Sigmoid colon (tissue), 6 donors: ENCODE measurements at regions not wholly inside any gene's neighbourhood (a gene's known extent, or its start where the extent isn't known, plus 50 kb on each side); places are given as distances from the start of the nearest gene placed in this dataset.

Experiments
- DNase-seq: peaks from one replicate; pipeline ENCODE4 v3.0.0-alpha.2; 2019
- H3K27ac ChIP-seq, 4 donors: fragments of 200-600 bp; sonication (generic); one replicate each; pipeline ENCODE4 v1.5.1; 2016 to 2019; ENCODE audit warnings: mild to moderate bottlenecking in 1 of 4
- H3K27me3 ChIP-seq, 3 donors: fragments of 200-600 bp; sonication (generic); one replicate each; pipeline ENCODE4 v1.5.1; 2019; ENCODE audit warnings: mild to moderate bottlenecking in 1 of 3
- H3K36me3 ChIP-seq, 4 donors: fragments of 200-600 bp; sonication (generic); one replicate each; pipeline ENCODE4 v1.5.1; 2016 to 2019
- H3K4me1 ChIP-seq, 4 donors: fragments of 200-600 bp; sonication (generic); one replicate each; pipeline ENCODE4 v1.5.1; 2017 to 2019
- H3K4me3 ChIP-seq, 4 donors: fragments of 200-600 bp; sonication (generic); one replicate each; pipeline ENCODE4 v1.5.1; 2017 to 2019; ENCODE audit warnings: mild to moderate bottlenecking in 2 of 4, moderate library complexity in 1 of 4
- H3K9me3 ChIP-seq, 4 donors: fragments of 200-600 bp in 3 of 4; sonication (generic) in 3 of 4; one replicate each; pipeline versions ENCODE4 v1.5.1 to v1.6.1; 2013 to 2019
- CTCF ChIP-seq, 4 experiments: fragments of 450-650 bp in 3 of 4; fragments of 200-600 bp in 1 of 4; IDR thresholded peaks; one replicate each; pipeline ENCODE4 v1.5.1; 2016 to 2019; ENCODE audit warnings: antibody characterized with exemption in 4 of 4, mild to moderate bottlenecking in 3 of 4, moderate library complexity in 2 of 4
- EP300 ChIP-seq, 4 donors: sonication (generic); formaldehyde crosslinking; IDR thresholded peaks; one replicate each; pipeline ENCODE4 v1.6.1; 2017; ENCODE audit warnings: antibody characterized with exemption in 4 of 4
- POLR2A ChIP-seq, 2 donors: fragments of 450-650 bp; IDR thresholded peaks; one replicate each; pipeline ENCODE4 v1.6.1; 2016; ENCODE audit warnings: antibody characterized with exemption in 2 of 2, mild to moderate bottlenecking in 2 of 2, moderate library complexity in 2 of 2
- POLR2AphosphoS5 ChIP-seq, 4 donors: sonication (generic); formaldehyde crosslinking; IDR thresholded peaks; one replicate each; pipeline ENCODE4 v1.6.1; 2017; ENCODE audit warnings: antibody characterized with exemption in 4 of 4
- WGBS, 2 donors: extraction: QIAGEN DNeasy Blood & Tissue Kit; methylation state at CpG; one replicate each; pipeline ENCODE4 v1.1.7; 2013; 5-methylcytosine and 5-hydroxymethylcytosine counted together
- intact Hi-C: fragments of 100-400 bp; cut with DNase I; formaldehyde crosslinking; loops from one replicate; pipeline ENCODE4 v1.15.1; 2023
- donor health status: healthy with polysubstance abuse.
- donor health status: healthy.

- no peak for DNase-seq
- TF ChIP-seq EP300 (IDR thresholded peaks at IDR 0.05) = no peak
- TF ChIP-seq POLR2A (IDR thresholded peaks at IDR 0.05) = no peak
- no peaks in the 10 kb centered on the region for H3K4me1 ChIP-seq
- 91% methylated on average over 7 of the region's 7 CpGs for WGBS, 2 donors
- no peaks in the 10 kb centered on the region for H3K36me3 ChIP-seq
- peaks cover 0 to 2% (median 0%) of the 10 kb centered on the region in 4 donors for H3K9me3 ChIP-seq
- no peak overlapping the region for H3K4me3 ChIP-seq
- intact Hi-C loops = no loop called here
- H3K27ac ChIP-seq = no peak overlapping the region
- H3K27me3 ChIP-seq = peaks cover 0 to 5% (median 0%) of the 10 kb centered on the region in 3 donors
Observed at GRCh38 chr14:65257425-65257824, 155.1 kb upstream of the FUT8 start.

GRCh38 chr14:65258391-65258790 lies 154.1 kb upstream of the FUT8 start:
- DNase-seq = no peak
- H3K27me3 ChIP-seq = peaks cover 0 to 5% (median 0%) of the 10 kb centered on the region in 3 donors
- no peak overlapping the region for H3K27ac ChIP-seq
- no peak overlapping the region for H3K4me3 ChIP-seq
- H3K36me3 ChIP-seq = no peaks in the 10 kb centered on the region
- no peaks in the 10 kb centered on the region for H3K4me1 ChIP-seq
- WGBS, 2 donors = 80 to 82% methylated on average over 1 of the region's 1 CpG
- intact Hi-C loops = no loop called here
- TF ChIP-seq POLR2AphosphoS5 (IDR thresholded peaks at IDR 0.05) (no peak), CTCF (IDR thresholded peaks at IDR 0.05) (no peak), EP300 (IDR thresholded peaks at IDR 0.05) (no peak), POLR2A (IDR thresholded peaks at IDR 0.05) (no peak)
- peaks cover 0 to 2% (median 0%) of the 10 kb centered on the region in 4 donors for H3K9me3 ChIP-seq

- H3K36me3 ChIP-seq = no peaks in the 10 kb centered on the region
- peaks cover 0 to 2% (median 0%) of the 10 kb centered on the region in 4 donors for H3K9me3 ChIP-seq
- intact Hi-C loops = no loop called here
- 98 to 100% methylated on average over 2 of the region's 2 CpGs for WGBS, 2 donors
- H3K27ac ChIP-seq = no peak overlapping the region
- TF ChIP-seq EP300 (IDR thresholded peaks at IDR 0.05) (no peak), CTCF (IDR thresholded peaks at IDR 0.05) (no peak), POLR2A (IDR thresholded peaks at IDR 0.05) (no peak), POLR2AphosphoS5 (IDR thresholded peaks at IDR 0.05) (no peak)
- no peaks in the 10 kb centered on the region for H3K4me1 ChIP-seq
- H3K4me3 ChIP-seq = no peak overlapping the region
- no peak for DNase-seq
- peaks cover 0 to 5% (median 0%) of the 10 kb centered on the region in 3 donors for H3K27me3 ChIP-seq
Observed at GRCh38 chr14:65259000-65259399, 153.5 kb upstream of the FUT8 start.

GRCh38 chr14:65260786-65261185 lies 151.7 kb upstream of the FUT8 start:
- H3K36me3 ChIP-seq = no peaks in the 10 kb centered on the region
- intact Hi-C loops = no loop called here
- peaks cover 0 to 5% (median 0%) of the 10 kb centered on the region in 3 donors for H3K27me3 ChIP-seq
- 90 to 95% methylated on average over 2 of the region's 2 CpGs for WGBS, 2 donors
- peaks cover 0 to 2% (median 0%) of the 10 kb centered on the region in 4 donors for H3K9me3 ChIP-seq
- no peak for DNase-seq
- peak in 2 of 4 donors; percentile 56 to 70 for TF ChIP-seq POLR2AphosphoS5 (IDR thresholded peaks at IDR 0.05)
- no peak for TF ChIP-seq CTCF (IDR thresholded peaks at IDR 0.05)
- TF ChIP-seq EP300 (IDR thresholded peaks at IDR 0.05) = no peak
- no peak for TF ChIP-seq POLR2A (IDR thresholded peaks at IDR 0.05)
- H3K4me3 ChIP-seq = no peak overlapping the region
- no peaks in the 10 kb centered on the region for H3K4me1 ChIP-seq
- H3K27ac ChIP-seq = no peak overlapping the region

- no peak overlapping the region for H3K4me3 ChIP-seq
- no peak overlapping the region for H3K27ac ChIP-seq
- no peaks in the 10 kb centered on the region for H3K4me1 ChIP-seq
- TF ChIP-seq EP300 (IDR thresholded peaks at IDR 0.05) (no peak), POLR2A (IDR thresholded peaks at IDR 0.05) (no peak), CTCF (IDR thresholded peaks at IDR 0.05) (no peak), POLR2AphosphoS5 (IDR thresholded peaks at IDR 0.05) (no peak)
- no peaks in the 10 kb centered on the region for H3K36me3 ChIP-seq
- H3K27me3 ChIP-seq = peaks cover 0 to 5% (median 0%) of the 10 kb centered on the region in 3 donors
- no peak for DNase-seq
- peaks cover 0 to 2% (median 0%) of the 10 kb centered on the region in 4 donors for H3K9me3 ChIP-seq
- WGBS, 2 donors = 97% methylated on average over 1 of the region's 1 CpG
- intact Hi-C loops = no loop called here
Observed at GRCh38 chr14:65261425-65261920, 151.1 kb upstream of the FUT8 start.
